ENCODE measurements at regions not wholly inside any gene's neighbourhood (a gene's known extent, or its start where the extent isn't known, plus 50 kb on each side); places are given as distances from the start of the nearest gene placed in this dataset.
"Not testable (repeated sequence)": the region's sequence is repeated elsewhere in the genome, so short reads cannot be mapped to it uniquely, and the experiment has no call there.

DNA sequence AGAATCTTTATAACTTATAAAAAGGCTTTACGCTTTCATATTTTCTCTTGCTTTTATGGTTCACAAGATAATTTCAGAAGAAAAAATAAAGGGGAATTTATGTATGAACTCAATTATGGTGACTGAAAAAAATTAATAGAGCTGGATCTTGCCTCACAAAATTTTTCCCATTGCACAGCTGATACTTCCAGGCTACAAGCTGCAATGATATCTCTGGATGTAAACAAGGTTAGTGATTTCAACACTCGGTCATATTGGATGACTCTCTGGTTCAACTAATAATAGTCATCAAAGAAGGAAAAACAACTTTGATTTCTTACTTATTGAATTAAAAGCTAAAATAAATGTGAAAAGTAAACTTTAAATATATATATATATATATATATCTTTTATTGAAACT, 868.0 kb downstream of the FAT4 start:
- DNase-seq, result no peak

DNA sequence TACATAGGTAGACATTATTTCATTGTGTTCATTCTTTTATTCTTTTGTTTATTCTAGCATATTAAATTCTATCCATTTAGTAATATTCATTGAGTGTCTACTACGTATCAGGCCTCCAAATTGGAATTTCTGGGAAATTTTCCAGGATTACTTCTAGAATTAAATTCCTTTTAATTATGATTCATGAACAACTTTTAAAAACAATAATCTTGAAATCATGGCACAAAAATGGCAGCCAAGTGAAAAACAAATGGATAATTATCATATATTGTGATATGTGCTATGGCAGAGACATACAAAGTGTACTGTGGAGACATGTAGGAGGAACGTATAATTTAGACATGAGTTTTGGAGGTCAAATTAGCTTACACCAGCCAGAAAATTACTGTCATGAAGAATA, 868.5 kb downstream of the FAT4 start:
- DNase-seq, result no peak

DNA sequence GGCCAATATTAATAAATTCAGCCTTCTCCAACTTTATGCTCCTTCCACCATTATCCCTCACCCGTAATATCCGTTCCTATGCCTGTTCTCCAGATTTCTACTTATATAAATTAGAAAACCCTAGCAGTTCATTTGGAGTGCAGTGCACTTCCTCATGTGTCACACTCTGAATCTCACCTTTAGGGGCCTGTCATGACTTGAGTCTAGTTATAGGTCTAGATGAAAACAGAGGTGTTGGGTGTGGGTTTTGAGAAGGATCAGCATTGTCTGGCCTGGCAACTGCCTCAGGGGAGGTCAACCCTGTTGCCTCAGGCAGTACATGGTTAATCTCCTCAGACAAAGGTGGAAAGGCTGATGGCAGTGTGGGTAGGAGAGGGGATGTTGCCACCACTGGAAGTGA, 876.8 kb downstream of the FAT4 start:
- no peak for DNase-seq

DNA sequence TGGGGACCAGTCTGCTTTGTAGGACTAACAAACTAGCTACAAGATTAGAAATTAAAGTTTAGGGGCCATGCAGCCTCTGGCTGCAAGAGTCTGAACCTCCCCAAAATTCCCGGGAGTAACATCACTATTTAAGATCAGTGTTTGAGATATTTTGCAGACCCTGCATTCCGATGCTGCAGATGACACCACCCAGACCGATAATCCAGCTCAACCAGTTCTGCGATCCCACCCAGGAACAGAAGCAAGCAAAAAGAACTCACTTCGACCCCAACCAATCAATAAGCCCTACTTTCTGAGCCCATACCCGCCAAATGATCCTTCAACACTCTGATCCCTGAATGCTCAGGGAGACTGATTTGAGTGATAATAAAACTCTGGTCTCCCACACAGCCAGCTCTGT, 877.8 kb downstream of the FAT4 start:
- DNase-seq, result no peak

DNA sequence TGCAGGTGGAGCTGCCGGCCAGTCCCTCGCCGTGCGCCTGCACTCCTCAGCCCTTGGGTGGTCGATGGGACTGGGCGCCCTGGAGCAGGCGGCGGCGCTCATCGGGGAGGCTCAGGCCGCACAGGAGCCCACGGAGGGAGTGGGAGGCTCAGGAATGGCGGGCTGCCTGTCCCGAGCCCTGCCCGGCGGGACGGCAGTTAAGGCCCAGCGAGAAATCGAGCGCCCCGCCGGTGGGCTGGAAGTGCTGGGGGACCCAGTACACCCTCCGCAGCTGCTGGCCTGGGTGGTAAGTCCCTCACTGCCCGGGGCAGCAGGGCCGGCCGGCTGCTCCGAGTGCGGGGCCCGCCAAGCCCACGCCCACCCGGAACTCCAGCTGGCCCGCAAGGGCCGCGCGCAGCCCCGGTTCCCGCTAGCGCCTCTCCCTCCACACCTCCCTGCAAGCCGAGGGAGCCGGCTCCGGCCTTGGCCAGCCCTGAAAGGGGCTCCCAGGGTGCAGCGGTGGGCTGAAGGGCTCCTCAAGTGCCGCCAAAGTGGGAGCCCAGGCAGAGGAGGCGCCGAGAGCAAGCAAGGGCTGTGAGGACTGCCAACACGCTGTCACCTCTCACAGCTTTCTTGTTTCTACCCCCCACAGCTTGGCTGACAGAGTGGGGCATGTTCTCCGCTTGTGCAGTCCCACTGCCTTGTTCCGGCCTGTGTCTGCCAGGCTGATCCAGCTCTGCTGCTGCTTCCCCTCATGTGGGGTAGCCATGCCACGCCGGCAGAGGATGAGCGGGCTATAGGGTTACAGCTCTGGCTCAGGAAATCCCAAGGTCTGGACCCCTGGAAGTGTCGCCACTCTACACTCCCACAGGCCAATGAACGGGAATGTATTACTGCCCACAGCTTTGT, 886.7 kb downstream of the FAT4 start:
- DNase-seq, result not testable (repeated sequence)

DNA sequence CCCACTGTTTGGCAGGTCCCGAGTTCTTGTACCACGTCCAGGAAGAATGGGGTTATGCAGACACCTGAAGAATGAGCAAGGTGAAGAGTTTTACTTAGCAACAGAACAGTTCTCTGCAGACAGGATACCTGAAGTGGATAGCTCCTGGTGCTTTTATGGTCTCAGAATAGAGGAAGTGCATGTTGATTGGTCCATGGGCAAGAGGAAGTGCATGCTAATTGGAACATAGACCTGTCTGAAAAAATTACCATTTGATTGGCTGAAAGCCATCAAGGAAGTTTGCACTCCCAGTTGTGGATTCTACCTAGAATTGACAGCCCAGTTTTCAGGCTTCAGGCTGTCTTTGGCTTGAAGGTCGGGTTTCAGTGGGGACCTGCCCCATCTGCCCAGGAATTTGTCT, 887.5 kb downstream of the FAT4 start:
- DNase-seq, result no peak

DNA sequence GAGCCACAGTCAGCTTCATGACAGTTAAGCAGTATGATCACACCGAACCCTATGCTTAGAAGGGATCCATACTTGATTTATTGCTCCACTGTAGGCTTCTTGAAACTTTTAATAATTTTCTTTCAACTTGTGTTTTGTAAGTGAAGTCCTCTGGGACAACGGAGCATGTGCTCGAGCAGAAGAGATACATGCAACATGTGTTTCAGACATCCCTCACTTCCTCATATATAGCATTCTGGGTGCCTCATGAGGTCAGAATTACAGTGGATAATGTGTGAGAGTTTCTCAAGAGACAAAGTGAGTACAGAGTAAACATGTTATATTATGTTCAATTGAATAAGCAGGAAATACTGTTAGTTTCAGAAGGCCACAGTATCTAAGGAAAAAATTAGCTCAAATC, 893.2 kb downstream of the FAT4 start:
- no peak for DNase-seq

DNA sequence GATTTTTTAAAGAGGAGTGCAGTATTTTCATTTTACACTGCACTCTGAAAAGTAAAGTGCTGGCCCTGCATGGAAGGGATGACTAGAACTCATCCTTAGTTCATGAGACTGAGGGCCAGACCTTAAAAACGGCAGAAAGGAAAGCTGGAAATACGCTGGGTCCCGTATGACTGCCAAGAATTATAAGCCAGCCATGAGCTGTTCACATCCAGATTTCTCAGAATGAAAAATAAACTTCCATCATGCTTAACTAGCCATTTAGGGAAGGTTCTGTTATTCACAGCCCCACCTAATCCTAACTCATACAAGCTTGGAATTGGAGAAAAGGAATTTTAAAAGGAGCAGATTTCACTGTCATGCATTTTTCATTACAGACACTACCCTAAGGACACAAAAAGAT, 894.4 kb downstream of the FAT4 start:
- no peak for DNase-seq

DNA sequence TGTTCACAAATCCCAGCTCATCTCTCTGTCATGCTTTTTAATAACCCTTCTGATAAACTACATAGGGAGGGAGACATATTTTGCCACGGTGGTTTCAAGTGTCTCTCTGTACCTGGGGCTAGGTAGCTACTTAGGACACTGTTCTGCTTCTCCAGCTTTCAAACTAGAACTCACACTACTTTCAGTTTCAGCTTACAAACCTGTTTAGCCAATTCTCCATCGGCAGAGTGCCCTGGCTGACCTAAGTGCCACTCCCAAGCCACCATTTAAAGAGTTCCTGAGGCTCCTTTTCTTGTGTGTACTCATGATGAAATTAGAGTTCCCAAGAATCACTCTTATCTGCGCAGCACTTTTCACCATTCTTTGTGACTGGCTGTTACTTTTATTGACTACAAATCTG, 899.2 kb downstream of the FAT4 start:
- DNase-seq, result no peak

DNA sequence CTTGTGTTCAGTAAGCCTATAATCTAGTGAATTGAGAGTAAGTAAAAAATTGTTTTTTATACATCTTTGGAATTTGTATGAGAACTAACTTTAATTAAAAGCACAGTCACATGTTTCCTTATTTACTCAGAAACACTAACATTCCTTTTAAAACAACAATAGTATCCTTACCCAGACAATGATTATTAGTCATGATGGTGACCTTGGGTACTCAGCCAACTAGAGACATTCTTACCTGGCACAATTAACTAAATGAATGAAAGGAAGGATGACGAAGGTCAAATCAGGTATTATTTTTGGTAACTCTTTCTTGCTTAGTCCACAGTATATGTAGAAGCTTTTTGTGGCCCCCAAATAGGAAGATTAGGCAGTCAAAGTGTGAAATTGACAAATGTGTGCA, 901.0 kb downstream of the FAT4 start:
- no peak for DNase-seq

DNA sequence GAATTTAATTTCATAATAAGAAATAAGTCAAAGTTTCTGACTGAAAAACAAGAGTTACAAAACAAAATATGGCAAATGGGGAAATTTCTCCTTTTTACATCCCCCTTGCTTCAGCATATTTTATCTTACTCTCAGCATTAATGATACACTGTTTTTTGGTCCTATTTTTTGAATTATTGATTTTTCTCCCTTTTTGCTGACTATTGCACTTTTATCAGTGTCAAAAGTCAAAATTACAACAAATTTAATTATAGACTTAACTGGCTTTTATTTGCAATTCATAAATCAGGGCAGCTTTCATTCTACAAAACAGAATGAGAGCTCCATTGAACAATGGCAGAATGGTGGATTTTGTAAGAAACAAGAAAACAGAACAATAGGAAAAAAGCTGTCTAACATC, 901.9 kb downstream of the FAT4 start:
- DNase-seq, result no peak

DNA sequence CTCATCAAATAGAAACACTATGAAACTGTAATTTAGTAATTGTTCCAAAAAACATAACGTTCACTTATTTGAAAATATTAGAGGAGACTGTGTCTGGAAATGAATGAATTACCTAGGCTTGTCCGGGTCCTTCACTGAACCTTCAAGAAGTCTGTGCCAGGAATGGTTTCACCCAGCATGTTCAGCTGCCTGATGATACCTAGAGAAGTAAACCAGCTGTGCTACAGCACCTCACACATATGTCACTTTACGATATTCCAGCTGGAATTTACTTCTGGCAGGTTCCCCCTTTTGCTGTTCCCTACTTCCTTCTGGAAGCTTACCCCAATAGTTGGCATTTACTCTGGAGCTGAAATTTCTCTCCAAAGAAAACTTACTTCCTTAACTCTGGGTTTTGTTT, 906.5 kb downstream of the FAT4 start:
- no peak for DNase-seq

DNA sequence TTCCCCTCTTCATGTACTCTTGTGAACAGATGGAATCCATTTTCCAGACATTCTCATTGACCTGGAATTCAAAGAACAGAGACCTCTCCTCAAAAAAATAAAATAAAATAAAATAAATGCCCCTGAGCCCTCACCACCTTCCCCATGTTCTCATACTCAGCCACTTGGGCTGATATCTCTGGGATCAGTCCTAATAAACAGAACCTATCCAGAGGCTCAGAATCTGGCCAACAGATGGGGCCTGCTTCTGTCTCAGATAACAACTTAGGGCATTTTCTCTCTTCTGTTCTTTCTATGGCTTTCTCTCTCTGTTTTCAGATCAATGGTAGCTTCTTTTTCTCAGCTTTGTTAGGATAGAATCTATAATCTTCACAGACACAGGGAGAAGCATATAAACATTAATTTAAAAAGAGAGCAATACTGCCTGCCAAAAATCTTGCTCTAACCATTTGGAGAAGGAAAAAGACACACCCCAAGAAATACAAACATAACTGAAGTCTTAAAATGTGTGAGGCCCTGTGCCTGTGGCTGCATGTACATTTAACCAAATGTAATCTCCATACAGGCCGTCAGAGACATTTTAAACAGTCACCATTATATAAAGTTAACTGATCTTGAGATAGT, 907.1 kb downstream of the FAT4 start:
- DNase-seq, result no peak

DNA sequence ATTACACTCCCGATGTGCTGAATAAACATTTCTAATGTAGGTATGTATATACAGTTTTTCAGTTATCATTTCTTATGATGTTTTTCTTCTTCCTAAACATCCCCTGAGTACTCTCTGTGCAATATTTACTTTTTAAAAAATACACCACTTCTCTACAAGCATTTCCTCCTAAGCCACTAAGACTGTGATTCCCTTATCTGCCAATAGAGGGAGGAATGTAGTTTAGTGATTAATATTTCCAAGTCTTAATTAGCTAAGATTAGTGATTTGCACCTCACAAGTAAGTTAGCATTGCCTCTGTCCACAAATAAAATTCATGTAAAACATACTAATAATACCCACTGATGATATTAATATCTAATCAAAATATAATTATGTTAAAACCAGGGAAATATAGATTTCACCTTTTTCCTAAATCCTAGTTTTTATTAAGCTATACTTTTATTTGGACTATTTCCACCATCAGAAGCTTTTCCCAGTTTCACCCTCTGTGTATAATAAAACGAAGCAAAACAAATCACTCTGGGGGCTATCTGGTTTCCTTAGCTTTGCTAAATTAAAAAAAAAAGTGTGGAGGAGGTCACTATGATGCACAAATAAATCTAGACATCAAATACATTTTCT, 909.1 kb downstream of the FAT4 start:
- DNase-seq, result no peak

DNA sequence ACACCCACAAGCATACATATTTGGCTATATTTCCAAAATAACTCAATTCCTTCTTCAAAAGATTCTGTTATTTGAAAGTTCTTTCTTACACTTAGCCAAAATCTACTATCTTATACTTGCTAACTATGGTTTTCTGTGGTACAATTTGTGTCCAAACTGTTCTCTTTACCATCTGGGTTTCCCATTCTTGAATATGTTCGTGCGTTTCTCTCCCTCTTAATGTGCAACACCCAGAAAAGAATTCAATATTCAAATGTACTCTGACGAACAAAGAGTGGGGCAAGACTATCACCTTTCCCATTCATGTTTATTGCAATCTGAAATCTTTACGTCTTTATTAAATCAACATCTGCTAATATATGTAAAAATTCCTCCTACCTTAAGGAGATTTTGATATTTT, 912.7 kb downstream of the FAT4 start:
- no peak for DNase-seq

DNA sequence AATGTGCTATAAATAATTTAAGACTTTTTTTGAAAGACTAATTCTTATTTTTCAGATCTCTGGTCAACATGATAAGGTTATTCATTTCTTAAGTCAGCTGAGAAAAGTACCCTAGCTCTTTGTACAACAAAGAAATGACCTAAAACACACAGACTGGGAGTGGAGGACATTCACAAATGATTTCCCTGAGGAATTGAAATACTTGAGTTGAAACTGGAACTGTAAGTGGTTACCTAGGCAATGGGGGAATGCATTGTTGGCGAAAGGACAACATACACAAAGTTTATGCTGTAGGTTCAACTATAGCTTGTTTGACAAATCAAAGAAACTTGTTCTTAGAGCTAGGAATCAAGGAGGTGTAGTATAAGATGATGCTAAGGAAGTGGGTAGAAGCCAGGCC, 915.5 kb downstream of the FAT4 start:
- DNase-seq, result no peak

DNA sequence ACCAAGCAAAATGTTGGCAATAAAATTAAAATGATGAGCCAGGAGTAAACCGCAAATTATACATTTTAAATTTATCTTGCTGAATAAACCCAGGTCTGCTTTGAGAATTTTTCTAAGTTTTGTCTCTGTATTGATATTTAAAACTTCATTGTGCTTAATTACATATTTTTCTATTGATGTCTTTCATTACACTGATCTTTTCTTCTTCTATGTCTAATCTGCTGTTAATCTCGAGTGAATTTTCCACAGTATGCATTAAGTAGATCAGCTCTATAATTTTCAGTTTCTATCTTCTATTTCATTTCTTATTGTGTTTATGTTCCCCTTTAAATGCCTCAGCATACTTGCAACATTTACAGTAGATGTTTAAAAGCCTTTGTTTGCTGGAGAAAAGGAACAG, 918.7 kb downstream of the FAT4 start:
- no peak for DNase-seq

DNA sequence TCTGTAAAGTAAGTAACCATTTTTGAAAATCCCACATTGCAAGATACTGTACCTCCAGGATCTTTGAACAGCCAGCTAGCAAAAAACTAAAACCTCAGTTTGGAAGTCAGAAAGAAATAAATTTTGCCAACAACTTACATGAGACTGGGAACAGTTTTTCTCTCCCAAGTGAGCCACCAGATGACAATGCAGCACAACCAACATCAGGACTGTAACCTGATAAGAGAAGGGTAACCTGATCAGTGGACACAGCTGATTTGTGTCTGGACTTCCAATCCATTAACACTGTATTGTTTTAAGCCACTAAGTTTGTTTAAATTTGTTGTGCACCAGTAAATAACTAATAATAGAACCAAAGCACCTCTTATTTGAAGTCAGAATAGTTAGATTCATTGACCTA, 923.3 kb downstream of the FAT4 start:
- DNase-seq, result no peak

DNA sequence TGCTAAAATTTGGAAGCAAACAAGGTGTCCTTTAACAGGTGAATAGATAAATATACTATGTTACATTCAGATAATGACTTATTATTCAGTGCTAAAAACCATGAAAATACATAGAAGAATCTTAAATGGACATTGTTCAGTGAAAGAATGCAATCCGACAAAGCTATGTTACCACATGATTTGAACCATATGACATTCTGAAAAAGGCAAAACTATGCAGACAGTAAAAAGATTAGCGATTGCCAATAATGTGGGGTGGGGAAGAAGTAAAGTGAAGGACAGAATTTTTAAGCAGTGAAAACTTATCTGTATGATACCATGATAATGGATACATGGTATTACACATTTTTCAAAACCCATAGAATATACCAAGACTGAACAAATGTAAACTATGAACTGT, 926.9 kb downstream of the FAT4 start:
- no peak for DNase-seq

DNA sequence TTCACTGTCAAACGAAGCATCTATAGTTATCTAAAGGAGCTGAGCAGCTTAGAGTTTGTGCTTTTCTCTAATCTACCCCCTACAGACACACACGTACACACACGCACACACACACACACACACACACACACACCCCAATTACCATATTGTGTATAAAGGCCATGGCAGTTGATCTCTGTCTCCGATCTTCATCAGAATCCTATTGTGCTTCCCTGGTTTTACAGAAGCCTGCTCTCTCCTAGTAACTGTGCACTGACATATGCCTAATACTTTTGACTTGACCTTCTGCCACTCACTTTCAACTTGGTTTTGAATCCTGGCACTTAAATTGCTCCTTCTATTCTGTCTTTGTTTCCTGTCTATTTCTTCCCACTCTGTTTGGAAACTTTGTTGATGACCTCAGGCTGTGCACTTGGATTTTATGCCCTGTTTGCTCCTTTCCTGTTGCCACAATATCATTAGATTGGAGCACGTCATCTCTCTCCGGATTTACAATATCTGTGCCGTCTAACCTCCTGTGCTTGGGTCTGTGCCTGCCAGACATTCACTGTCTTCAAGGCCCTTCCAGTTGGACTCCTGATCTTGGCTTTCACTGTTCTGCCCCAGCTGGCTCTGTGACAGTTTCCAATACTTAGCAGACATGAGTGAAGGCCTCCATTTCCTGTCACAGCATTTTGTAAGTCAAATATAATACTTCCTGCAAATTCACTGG, 928.1 kb downstream of the FAT4 start:
- DNase-seq, result no peak

DNA sequence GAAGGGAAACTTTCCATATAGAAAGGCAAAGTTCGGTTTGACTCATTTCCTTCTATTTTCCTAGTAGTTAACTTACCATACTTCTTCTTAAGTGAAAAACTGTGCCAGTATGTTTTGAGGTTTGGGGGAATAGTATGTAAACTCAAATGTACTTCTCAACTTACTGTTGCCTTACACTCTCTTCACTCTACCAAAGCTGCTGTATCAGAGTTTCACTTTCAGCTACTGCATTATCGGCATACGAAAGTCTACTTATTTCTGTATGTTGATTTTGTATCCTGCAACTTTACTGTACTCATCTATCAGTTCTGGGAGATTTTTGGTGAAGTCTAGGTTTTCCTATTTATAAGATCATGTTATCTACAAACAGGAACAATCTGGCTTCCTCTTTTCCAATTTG, 932.7 kb downstream of the FAT4 start:
- DNase-seq, result no peak

DNA sequence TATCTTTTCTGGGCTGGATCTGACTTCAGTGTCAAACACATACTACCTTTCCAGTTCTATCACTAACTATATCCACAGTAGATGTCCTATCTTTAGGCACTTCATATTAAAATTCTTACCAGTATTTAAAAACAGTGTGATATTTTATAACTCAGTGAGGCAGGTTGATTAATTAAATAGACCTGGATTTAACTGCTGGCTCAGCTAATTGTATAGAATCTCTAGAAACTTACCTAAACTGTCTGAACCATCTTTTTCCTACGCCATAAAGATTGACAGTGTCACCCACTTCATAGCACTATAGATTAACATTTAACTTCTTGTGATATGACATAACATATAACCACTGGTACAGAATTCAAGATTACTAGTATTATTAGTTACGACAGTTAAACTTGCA, 935.3 kb downstream of the FAT4 start:
- DNase-seq, result no peak

DNA sequence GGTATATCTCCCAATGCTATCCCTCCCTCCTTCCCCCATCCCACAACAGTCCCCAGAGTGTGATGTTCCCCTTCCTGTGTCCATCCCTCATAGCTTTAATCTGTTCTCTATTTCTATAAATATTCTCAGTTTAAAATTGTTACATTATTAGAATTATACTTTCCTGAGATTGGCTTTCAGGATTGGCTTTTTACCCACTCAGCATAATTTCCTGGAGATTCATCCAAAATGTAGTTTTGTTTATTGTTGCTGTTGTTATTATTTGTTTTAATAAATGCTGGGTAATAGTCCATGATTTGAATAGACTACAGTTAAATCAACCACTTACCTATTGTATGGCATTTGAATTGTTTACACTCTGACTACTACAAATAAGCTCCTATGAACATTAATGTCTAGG, 936.4 kb downstream of the FAT4 start:
- no peak for DNase-seq

DNA sequence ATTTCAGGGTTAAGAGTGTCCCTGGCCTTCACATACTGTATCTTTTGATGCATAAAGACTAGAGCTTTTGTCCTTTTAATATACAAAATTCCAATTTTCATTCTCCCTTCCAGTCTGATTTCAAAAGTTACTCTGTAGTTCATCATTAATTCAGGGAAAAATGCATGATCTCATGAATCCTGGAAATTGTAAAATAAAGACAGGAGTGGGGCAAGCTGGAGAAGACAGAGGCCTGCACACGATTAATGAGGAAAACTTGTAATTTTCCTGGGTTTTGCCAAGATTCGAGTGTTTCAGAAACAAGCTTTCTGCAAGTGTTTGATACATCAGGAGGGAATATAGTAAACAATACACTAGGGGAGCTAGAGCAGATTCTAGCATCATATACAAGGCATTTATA, 947.9 kb downstream of the FAT4 start:
- DNase-seq, result no peak

All from T1000 (cell line).